H1 (cell line): ENCODE measurements at regions not wholly inside any gene's neighbourhood (a gene's known extent, or its start where the extent isn't known, plus 50 kb on each side); places are given as distances from the start of the nearest gene placed in this dataset.
"Not testable (repeated sequence)": the region's sequence is repeated elsewhere in the genome, so short reads cannot be mapped to it uniquely, and the experiment has no call there.

Experiments
- CTCF ChIA-PET: fragments of 300-600 bp; sonication (Branson Sonifier 250); formaldehyde crosslinking; loops from one replicate; lab custom pipeline; 2021; ENCODE audit not compliant: partially characterized antibody; lab: Charles Lee
- POLR2A ChIA-PET: fragments of 300-600 bp; sonication (Branson Sonifier 250); formaldehyde crosslinking; loops from one replicate; lab custom pipeline; 2021; ENCODE audit warnings: inconsistent platforms; ENCODE audit not compliant: partially characterized antibody; lab: Charles Lee
- DNase-seq, 2 experiments: peaks; one replicate each; pipeline versions ENCODE4 v3.0.0 to v3.0.0-alpha.2; 2010 to 2022; ENCODE audit warnings: low spot score in 2 of 2, low read depth in 1 of 2, mixed read lengths in 1 of 2
- FAIRE-seq: peaks from 2 replicates; lab custom pipeline; 2011; peaks lifted over from hg19 to GRCh38; lab: Jason Lieb, UNC
- H2AFZ ChIP-seq: 2 replicates; pipeline ENCODE4 v1.8.1; 2012; ENCODE audit warnings: low read length, inconsistent platforms
- H2AK5ac ChIP-seq: 2 replicates; pipeline ENCODE4 v1.6.1; 2013; ENCODE audit warnings: low read depth, low read length
- H2BK120ac ChIP-seq: replicated peaks from 2 replicates; pipeline ENCODE3; 2013; ENCODE audit warnings: low read depth, low read length, inconsistent platforms
- H2BK12ac ChIP-seq: 2 replicates; pipeline ENCODE4 v1.6.1; 2013; ENCODE audit warnings: low read depth, low read length
- H2BK15ac ChIP-seq: 2 replicates; pipeline ENCODE4 v1.6.1; 2013; ENCODE audit warnings: low read length
- H2BK20ac ChIP-seq: 2 replicates; pipeline ENCODE4 v1.6.1; 2013; ENCODE audit warnings: low read length
- H2BK5ac ChIP-seq: 2 replicates; pipeline ENCODE4 v1.6.1; 2013; ENCODE audit warnings: low read depth, low read length
- H3K14ac ChIP-seq: 2 replicates; pipeline ENCODE4 v1.6.1; 2013; ENCODE audit warnings: inconsistent platforms; ENCODE audit not compliant: insufficient read length
- H3K18ac ChIP-seq: 2 replicates; pipeline ENCODE4 v1.6.1; 2013; ENCODE audit warnings: low read length; ENCODE audit errors: extremely low read depth
- H3K23ac ChIP-seq: 2 replicates; pipeline ENCODE4 v1.6.1; 2013; ENCODE audit warnings: inconsistent platforms; ENCODE audit not compliant: insufficient read length
- H3K23me2 ChIP-seq: 2 replicates; pipeline ENCODE4 v1.6.1; 2013; ENCODE audit warnings: low read depth, low read length
- H3K27ac ChIP-seq: 2 replicates; pipeline ENCODE4 v1.6.1; 2011; ENCODE audit warnings: low read depth, low read length, inconsistent platforms
- H3K27me3 ChIP-seq, 4 experiments: replicated peaks in 1 of 4; 1 replicate in 1 of 4; 2 replicates in 3 of 4; pipeline versions ENCODE4 v1.6.1 to v1.8.1; 2011 to 2013; ENCODE audit warnings: low read length in 3 of 4, mild to moderate bottlenecking in 3 of 4, inconsistent platforms in 2 of 4, mixed read lengths in 2 of 4, moderate library complexity in 1 of 4; ENCODE audit not compliant: control insufficient read depth in 3 of 4, insufficient read depth in 3 of 4; ENCODE audit errors: extremely low read depth in 1 of 4
- H3K36me3 ChIP-seq, 4 experiments: 2 replicates each; pipeline versions ENCODE4 v1.6.1 to v1.8.1; 2011 to 2013; ENCODE audit warnings: mild to moderate bottlenecking in 4 of 4, low read length in 3 of 4, moderate library complexity in 2 of 4, control low read depth in 1 of 4, inconsistent platforms in 1 of 4; ENCODE audit not compliant: insufficient read depth in 4 of 4, control insufficient read depth in 2 of 4
- H3K4ac ChIP-seq: replicated peaks from 2 replicates; pipeline ENCODE3; 2013; ENCODE audit warnings: low read length, low read depth, mixed read lengths, inconsistent platforms; ENCODE audit not compliant: insufficient read length
- H3K4me1 ChIP-seq, 4 experiments: replicated peaks in 1 of 4; 1 replicate in 1 of 4; 2 replicates in 3 of 4; pipeline versions ENCODE4 v1.6.1 to v1.8.1; 2011 to 2013; ENCODE audit warnings: low read length in 3 of 4, inconsistent platforms in 2 of 4, mixed read lengths in 1 of 4; ENCODE audit not compliant: insufficient read depth in 4 of 4, control insufficient read depth in 3 of 4
- H3K4me2 ChIP-seq, 2 experiments: 2 replicates each; pipeline versions ENCODE4 v1.6.1 to v1.8.1; 2011 to 2013; ENCODE audit warnings: low read depth in 2 of 2, low read length in 2 of 2, control low read depth in 1 of 2, inconsistent platforms in 1 of 2, mild to moderate bottlenecking in 1 of 2; ENCODE audit not compliant: insufficient read depth in 1 of 2
- H3K4me3 ChIP-seq, 4 experiments: fragments of 200-600, 300-600 bp in 1 of 4; sonication (generic), shearing (Covaris generic), sonication (Bioruptor Twin) in 1 of 4; 2 replicates each; pipeline versions ENCODE4 v1.5.1 to v1.8.1; 2011 to 2016; ENCODE audit warnings: low read length in 4 of 4, low read depth in 3 of 4, control low read depth in 2 of 4, inconsistent platforms in 2 of 4, mild to moderate bottlenecking in 2 of 4, mixed read lengths in 1 of 4, moderate library complexity in 1 of 4; ENCODE audit not compliant: insufficient read depth in 2 of 4; ENCODE audit errors: extremely low read depth in 1 of 4
- H3K56ac ChIP-seq: replicated peaks from 2 replicates; pipeline ENCODE3; 2013; ENCODE audit warnings: low read depth, mild to moderate bottlenecking, mixed read lengths, low read length, inconsistent platforms; ENCODE audit not compliant: insufficient read length
- H3K79me1 ChIP-seq: 2 replicates; pipeline ENCODE4 v1.6.1; 2013; ENCODE audit warnings: low read depth, low read length, control low read depth
- H3K79me2 ChIP-seq, 2 experiments: 2 replicates each; pipeline versions ENCODE4 v1.6.1 to v1.8.1; 2012 to 2013; ENCODE audit warnings: low read length in 2 of 2, mild to moderate bottlenecking in 2 of 2, inconsistent platforms in 1 of 2; ENCODE audit not compliant: insufficient read depth in 2 of 2, control insufficient read depth in 1 of 2
- H3K9ac ChIP-seq, 4 experiments: replicated peaks in 1 of 4; 1 replicate in 1 of 4; 2 replicates in 3 of 4; pipeline versions ENCODE4 v1.6.1 to v1.8.1; 2011 to 2013; ENCODE audit warnings: low read depth in 3 of 4, low read length in 3 of 4, control low read depth in 2 of 4, mild to moderate bottlenecking in 2 of 4, moderate library complexity in 2 of 4, inconsistent platforms in 1 of 4; ENCODE audit errors: extremely low read depth in 1 of 4
- H3K9me3 ChIP-seq, 2 experiments: 2 replicates each; pipeline versions ENCODE4 v1.6.1 to v1.8.1; 2012 to 2013; ENCODE audit warnings: mild to moderate bottlenecking in 2 of 2, moderate library complexity in 2 of 2, control low read depth in 1 of 2, inconsistent platforms in 1 of 2, low read depth in 1 of 2, low read length in 1 of 2, mixed read lengths in 1 of 2; ENCODE audit not compliant: insufficient read depth in 2 of 2
- H4K20me1 ChIP-seq, 2 experiments: replicated peaks in 1 of 2; 2 replicates each; pipeline versions ENCODE3 to v1.8.1; 2011 to 2013; ENCODE audit warnings: inconsistent platforms in 2 of 2, low read length in 2 of 2, mild to moderate bottlenecking in 1 of 2; ENCODE audit not compliant: insufficient read depth in 2 of 2, control insufficient read depth in 1 of 2
- H4K5ac ChIP-seq: 2 replicates; pipeline ENCODE4 v1.6.1; 2013; ENCODE audit warnings: low read length, low read depth, mixed read lengths, inconsistent platforms; ENCODE audit not compliant: insufficient read length
- H4K8ac ChIP-seq: 2 replicates; pipeline ENCODE4 v1.8.0; 2013; ENCODE audit warnings: mild to moderate bottlenecking, moderate library complexity, low read length, inconsistent platforms; ENCODE audit not compliant: insufficient read depth; ENCODE audit errors: extremely low read depth
- H4K91ac ChIP-seq: replicated peaks from 2 replicates; pipeline ENCODE3; 2013; ENCODE audit warnings: low read length, mixed read lengths, inconsistent platforms; ENCODE audit not compliant: insufficient read length
- WGBS, 2 experiments: shearing (Covaris generic) in 1 of 2; methylation state at CpG; one replicate each; pipeline versions ENCODE4 v1.1.6 to v1.1.7; 2013 to 2015; ENCODE audit warnings: low lambda C conversion rate in 2 of 2, mixed read lengths in 2 of 2, inconsistent platforms in 1 of 2, low coverage in 1 of 2, missing lambda C conversion rate in 1 of 2; ENCODE audit not compliant: insufficient replicate concordance in 2 of 2, insufficient coverage in 1 of 2, insufficient read length in 1 of 2; ENCODE audit errors: extremely low coverage in 1 of 2, missing lambda C conversion rate in 1 of 2; 5-methylcytosine and 5-hydroxymethylcytosine counted together

DNA sequence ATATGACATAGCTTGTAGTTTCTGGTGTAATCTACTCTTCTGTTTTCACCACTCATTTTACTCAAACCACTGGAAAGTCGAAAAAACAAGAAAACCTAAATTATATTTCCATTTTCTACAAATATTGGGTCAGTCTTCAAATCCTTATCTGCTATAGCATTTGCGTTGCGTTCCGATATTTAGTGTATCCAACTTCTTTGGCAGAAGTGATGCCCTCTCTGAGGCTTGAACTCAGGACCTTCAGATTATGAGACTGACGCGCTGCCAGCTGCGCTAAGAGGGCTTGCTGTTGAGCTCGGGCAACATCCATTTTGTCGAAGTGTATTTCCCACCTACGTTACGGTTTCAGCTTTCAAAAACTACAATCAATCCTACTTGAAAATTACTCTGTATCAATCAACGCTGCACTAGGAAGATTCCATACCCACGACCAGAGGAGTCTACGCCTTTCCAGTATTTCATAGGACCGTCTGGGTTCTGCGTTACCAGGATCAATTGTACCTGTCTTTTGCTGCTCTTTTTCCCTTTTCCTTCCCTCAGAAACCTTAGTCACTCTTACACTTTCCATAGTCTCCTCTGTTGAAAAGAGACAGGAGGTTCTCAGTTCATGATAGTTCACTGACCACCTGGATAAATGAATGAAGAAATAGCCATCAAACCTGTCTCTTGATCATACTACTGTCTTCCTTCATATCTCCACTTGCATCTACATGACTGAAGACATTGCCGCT lies 140.5 kb upstream of the ZNF322 start:
- no CpG with 5 or more reads among the region's 17 CpGs for WGBS, 2 experiments
- H3K4me3 ChIP-seq, H4K5ac ChIP-seq, H2BK15ac ChIP-seq, H3K27me3 ChIP-seq, DNase-seq, H3K4me1 ChIP-seq, H3K14ac ChIP-seq, H3K27ac ChIP-seq, H3K4ac ChIP-seq, H2AK5ac ChIP-seq, H3K36me3 ChIP-seq, H3K56ac ChIP-seq, H3K23me2 ChIP-seq, POLR2A ChIA-PET, H3K23ac ChIP-seq, H3K18ac ChIP-seq, FAIRE-seq, H3K79me2 ChIP-seq, H4K91ac ChIP-seq, H3K79me1 ChIP-seq, H3K4me2 ChIP-seq, H3K9ac ChIP-seq, H4K20me1 ChIP-seq, H4K8ac ChIP-seq, H2BK20ac ChIP-seq, H2BK5ac ChIP-seq, H2BK120ac ChIP-seq, CTCF ChIA-PET, H2AFZ ChIP-seq, H3K9me3 ChIP-seq, H2BK12ac ChIP-seq: not testable (repeated sequence)

DNA sequence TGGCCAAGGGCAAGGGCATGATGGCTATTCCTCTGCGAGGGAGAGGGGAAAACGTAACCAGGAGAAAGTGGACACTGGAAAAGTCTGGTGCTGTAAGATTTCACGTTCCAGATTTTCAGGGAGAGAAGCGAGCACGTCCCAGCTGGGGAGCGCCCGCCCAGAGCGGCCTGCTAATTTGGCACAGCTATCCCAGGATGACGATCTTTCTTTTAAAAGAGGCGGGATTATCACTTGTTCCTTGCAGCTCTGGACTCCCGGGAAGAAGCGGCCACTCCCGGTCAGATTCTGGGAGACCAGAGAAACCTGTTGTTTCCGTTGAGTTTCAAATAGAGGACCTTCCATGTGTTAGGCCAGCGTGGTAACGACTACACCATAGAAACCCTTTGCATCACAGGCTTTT lies 144.2 kb upstream of the ZNF322 start:
- H3K4me2 ChIP-seq, H3K27me3 ChIP-seq, H3K9me3 ChIP-seq, H4K20me1 ChIP-seq, H2AK5ac ChIP-seq, H3K4me3 ChIP-seq, H3K18ac ChIP-seq, H4K8ac ChIP-seq, H2AFZ ChIP-seq, H3K4me1 ChIP-seq, H3K27ac ChIP-seq, H3K79me1 ChIP-seq, H3K23ac ChIP-seq, H4K91ac ChIP-seq, POLR2A ChIA-PET, H3K23me2 ChIP-seq, H2BK120ac ChIP-seq, DNase-seq, H3K14ac ChIP-seq, H3K36me3 ChIP-seq, H2BK20ac ChIP-seq, H3K79me2 ChIP-seq, FAIRE-seq, H2BK15ac ChIP-seq, H2BK12ac ChIP-seq, H4K5ac ChIP-seq, H3K56ac ChIP-seq, CTCF ChIA-PET, H3K9ac ChIP-seq, H2BK5ac ChIP-seq, H3K4ac ChIP-seq: not testable (repeated sequence)
- WGBS, 2 experiments = no CpG with 5 or more reads among the region's 16 CpGs
